ENCODE measurements at regions not wholly inside any gene's neighbourhood (a gene's known extent, or its start where the extent isn't known, plus 50 kb on each side); places are given as distances from the start of the nearest gene placed in this dataset.
A peak's percentile ranks its signal among the peaks of the same experiment; 100 is the strongest.
"Not testable (repeated sequence)": the region's sequence is repeated elsewhere in the genome, so short reads cannot be mapped to it uniquely, and the experiment has no call there.

GRCh38 chr13:33554919-33555791 lies 262.8 kb upstream of the RFC3 start:
- DNase-seq (ENCODE audit: low spot score), result no peak

- no peak for DNase-seq (ENCODE audit: low spot score)
These were observed 261.1 kb upstream of the RFC3 start for GRCh38 chr13:33556828-33557227.

GRCh38 chr13:33560726-33561125 lies 257.2 kb upstream of the RFC3 start:
- no peak for DNase-seq (ENCODE audit: low spot score)

DNA sequence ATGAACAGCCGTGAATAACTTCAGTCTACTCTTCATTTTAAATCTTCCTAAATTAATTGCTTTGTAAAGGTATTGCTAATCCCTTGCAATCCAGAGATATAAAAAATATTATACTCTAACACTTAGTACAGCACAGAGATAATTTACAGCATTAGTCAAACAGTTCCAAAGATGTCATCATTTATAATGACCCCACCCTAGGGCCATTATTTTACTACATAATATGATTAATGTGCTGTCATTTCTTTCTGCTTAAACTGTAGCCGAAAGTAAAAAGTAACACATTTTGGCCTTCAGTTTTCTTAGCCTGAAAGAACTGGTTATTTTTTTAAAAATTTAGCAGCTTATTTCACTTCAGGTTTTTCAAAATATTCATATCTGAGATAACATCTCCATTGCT lies 256.3 kb upstream of the RFC3 start:
- DNase-seq (ENCODE audit: low spot score), result no peak

GRCh38 chr13:33571618-33572017 lies 246.3 kb upstream of the RFC3 start:
- DNase-seq (ENCODE audit: low spot score), result no peak

DNA sequence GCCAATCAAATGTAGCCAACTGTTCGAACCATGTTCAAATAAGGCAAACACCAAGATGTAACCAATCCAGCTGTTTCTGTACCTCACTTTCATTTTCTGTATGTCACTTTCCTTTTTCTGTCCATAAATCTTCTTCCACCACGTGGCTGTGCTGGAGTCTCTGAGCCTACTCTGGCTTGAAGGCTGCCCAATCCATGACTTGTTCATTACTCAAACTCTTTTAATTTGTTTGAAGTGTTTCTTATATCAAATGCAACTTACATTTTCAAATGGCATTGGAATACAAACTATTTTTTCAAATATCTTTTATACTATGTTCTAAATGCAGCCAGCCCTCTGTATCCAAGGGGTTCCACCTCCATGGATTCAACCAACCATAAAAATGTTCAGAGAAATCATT lies 245.6 kb upstream of the RFC3 start:
- not testable (repeated sequence) for DNase-seq (ENCODE audit: low spot score)

DNA sequence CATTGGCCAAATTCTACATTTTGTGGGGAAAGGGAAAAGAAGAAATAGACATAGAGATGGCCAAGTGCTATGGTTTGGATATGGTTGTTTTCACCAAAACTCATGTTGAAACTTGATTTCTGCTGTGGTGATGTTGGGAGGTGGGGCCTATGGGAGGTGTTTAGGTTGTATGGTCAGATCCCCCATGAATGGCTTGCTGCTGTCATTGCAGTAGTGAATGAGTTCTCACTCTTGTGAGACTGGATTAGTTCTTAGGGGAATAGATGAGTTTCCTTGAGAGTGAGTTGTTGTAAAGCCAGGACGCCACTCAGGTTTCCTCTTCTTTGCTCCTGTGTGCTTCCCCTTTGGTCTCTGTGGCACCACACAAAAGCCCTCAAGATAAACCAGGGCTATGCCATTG lies 242.6 kb upstream of the RFC3 start:
- DNase-seq (ENCODE audit: low spot score), result no peak

GRCh38 chr13:33577007-33577406 lies 240.9 kb upstream of the RFC3 start:
- no peak for DNase-seq (ENCODE audit: low spot score)

DNA sequence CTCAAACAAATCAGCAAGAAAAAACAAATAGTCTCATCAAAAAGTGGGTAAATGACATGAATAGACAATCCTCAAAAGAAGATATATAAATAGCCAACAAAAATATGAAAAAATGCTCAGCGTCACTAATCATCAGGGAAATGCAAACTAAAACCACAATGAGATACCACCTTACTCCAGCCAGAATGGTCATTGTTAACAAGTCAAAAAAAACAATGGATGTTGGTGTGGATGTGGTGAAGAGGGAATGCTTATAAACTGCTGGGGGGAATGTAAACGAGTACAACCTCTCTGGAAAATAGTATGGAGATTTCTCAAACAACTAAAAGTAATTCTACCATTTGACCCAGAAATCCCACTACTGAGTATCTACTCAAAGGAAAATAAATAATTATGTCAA lies 239.2 kb upstream of the RFC3 start:
- DNase-seq (ENCODE audit: low spot score), result no peak

GRCh38 chr13:33582121-33582520 lies 235.8 kb upstream of the RFC3 start:
- DNase-seq (ENCODE audit: low spot score), result no peak

GRCh38 chr13:33583398-33583797 lies 234.6 kb upstream of the RFC3 start:
- no peak for DNase-seq (ENCODE audit: low spot score)

- no peak for DNase-seq (ENCODE audit: low spot score)
These were observed 227.0 kb upstream of the RFC3 start for GRCh38 chr13:33590936-33591335.

DNA sequence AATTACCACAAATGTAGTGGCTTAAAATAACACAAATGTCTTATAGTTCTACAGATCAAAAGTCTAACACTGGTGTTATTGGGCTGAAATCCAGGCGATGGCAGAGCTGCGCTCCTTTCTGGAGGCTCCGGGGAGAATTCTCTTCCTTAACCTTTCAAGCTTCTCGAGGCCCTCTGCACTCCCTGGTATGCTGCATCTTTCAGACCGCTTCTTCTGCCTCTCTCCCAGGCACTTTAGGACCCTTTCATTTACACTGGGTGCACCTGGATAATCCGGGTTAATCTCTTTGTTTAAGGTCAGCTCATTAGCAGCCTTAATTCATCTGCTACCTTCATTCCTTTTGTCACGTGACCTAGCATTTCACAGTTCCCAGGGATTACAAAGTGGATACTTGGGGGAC lies 211.3 kb upstream of the RFC3 start:
- DNase-seq (ENCODE audit: low spot score), result peak; percentile 50

DNA sequence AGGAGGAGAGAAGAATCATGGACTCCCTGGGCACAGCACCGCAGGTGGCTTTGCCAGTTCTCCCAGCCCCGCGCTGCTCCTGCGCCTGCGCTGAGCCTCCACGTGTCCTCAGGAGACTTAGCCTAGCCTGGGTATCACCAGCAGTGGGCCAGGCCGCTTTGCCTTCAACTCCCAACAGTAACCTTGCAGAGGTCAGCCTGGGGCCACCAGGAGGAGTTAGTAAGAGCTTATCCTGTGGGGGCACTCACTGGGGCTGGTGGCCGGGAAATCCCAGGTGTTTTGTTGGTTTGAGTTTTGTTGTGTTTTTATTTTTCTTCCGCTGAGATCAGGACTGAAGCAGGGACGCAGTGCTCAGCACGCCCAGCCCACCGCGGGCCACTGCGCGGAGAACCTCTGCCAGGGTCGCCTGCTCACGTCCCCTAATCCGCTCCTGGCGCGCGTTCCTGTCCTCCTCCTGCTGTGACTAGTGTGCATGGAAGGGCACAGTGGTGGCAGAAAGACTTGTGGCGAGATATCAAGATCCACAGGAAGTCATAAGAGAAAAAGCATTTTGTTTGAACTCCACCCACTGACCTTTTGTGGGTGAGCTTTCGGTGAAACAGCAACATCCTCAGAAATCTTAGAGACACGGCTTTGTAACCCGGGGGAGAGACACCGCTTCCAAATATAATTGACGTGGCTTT lies 207.4 kb upstream of the RFC3 start:
- DNase-seq (ENCODE audit: low spot score), result peak; percentile 64

- peak; percentile 56 for DNase-seq (ENCODE audit: low spot score)
These were observed 206.7 kb upstream of the RFC3 start for GRCh38 chr13:33611121-33611805.

- no peak for DNase-seq (ENCODE audit: low spot score)
These were observed 205.0 kb upstream of the RFC3 start for GRCh38 chr13:33612641-33613638.

DNA sequence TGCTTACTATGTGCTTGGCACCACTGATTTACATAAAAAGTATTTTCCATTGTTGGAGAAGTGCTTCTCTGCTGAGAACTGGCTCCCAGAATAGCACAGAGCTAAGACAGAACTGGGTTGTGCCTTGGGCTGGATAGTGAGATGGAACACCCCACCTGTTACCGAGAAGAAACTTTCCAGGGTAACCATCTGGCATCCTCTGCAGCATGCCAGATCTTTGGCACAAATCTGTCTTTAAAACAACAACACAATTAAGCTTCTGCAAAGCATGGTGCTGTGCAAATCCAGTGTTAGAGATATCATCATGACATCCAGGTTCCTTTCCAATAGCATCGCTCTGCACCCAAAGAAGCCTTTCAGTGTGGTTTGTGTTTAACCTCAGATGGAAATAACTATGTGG lies 202.5 kb upstream of the RFC3 start:
- DNase-seq (ENCODE audit: low spot score), result no peak

GRCh38 chr13:33616130-33616529 lies 201.8 kb upstream of the RFC3 start:
- DNase-seq (ENCODE audit: low spot score), result no peak

- no peak for DNase-seq (ENCODE audit: low spot score)
These were observed 200.9 kb upstream of the RFC3 start for GRCh38 chr13:33617055-33617454.

- DNase-seq (ENCODE audit: low spot score), result no peak
These were observed 193.7 kb upstream of the RFC3 start for GRCh38 chr13:33624253-33624652.

DNA sequence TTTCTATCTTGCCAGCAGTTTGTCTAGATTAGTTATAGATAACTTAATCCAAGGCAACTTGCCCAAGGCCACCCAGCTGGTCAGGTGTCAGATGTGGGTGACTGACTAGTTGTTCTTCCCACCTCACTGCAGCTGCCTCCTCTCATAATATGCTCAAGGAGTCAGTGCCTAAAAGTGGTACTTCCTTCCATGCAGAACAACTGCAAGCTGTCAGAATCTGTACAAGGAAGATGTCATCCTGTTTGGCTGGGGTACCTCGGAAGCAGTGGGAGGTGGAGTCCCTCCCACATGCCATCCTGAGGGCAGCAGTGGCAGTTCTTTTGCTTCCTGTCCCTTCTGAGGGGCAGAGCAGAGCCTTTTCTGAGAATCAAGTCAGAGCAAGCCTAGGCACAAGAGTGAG lies 193.2 kb upstream of the RFC3 start:
- no peak for DNase-seq (ENCODE audit: low spot score)

DNA sequence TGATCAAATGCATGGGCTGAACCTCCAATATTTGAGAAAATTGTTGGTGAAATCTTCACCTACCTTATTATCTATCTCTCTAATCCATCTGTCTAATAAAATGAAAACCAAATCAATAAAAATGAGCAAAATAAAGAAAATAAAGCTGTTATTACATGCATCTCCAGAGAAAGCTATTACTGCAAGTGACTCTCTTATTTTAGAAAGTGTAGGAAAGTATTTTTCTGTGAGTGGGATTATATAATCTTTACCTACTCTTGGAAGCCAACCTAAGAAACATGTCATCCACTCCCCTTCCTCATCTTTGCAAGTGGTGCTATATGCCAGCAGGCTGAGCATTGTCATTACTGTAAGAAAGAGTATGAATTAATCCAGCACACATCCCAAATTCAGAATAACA lies 191.5 kb upstream of the RFC3 start:
- DNase-seq (ENCODE audit: low spot score), result no peak

Measured in ecto neural progenitor cell (in vitro differentiated cells).